ENCODE measurements at regions not wholly inside any gene's neighbourhood (a gene's known extent, or its start where the extent isn't known, plus 50 kb on each side); places are given as distances from the start of the nearest gene placed in this dataset.
"Not testable (repeated sequence)": the region's sequence is repeated elsewhere in the genome, so short reads cannot be mapped to it uniquely, and the experiment has no call there.

DNA sequence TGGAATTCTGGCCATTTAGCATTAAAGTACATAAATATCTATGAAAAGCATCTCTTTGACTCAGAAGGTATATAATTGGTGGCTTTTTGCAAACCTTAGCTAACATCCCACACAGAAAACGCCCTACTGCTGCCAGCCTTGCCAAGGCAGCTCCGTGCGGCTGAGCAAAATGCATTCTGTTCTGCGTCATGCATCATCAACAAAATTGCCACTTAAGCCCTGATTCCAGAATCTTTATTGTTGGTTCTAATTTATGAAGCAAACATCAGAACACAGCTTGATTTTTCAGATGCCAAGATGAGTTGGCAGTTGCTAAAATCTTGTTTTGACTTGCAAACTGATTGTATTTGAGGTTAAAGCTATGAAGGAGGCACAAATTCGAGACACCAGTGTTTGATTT is 314.9 kb upstream of the DEPDC1 start:
- H3K4me1 ChIP-seq = no peaks in the 10 kb centered on the region

DNA sequence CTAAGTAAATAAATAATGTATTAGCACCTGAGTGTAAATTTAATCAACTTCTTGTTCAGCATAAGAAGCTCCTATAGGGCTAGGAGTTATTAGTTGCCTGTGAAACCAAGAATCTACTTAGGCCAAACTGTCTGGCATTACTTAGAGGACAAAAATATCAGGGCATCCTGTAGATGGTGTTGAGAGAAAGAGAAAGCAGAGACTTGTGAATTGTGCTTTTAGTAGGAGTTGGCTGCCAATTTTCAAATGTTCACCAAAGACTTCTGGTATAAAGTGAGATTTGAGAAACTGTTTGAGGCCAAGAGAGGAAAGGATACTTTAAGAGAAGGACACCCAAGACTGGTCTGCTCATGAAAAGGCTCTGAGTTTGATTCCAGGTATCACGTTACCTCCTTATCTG is 315.5 kb upstream of the DEPDC1 start:
- no peaks in the 10 kb centered on the region for H3K9me3 ChIP-seq
- TF ChIP-seq POLR2A (IDR thresholded peaks at IDR 0.05) = no peak
- TF ChIP-seq, protein P1, sequence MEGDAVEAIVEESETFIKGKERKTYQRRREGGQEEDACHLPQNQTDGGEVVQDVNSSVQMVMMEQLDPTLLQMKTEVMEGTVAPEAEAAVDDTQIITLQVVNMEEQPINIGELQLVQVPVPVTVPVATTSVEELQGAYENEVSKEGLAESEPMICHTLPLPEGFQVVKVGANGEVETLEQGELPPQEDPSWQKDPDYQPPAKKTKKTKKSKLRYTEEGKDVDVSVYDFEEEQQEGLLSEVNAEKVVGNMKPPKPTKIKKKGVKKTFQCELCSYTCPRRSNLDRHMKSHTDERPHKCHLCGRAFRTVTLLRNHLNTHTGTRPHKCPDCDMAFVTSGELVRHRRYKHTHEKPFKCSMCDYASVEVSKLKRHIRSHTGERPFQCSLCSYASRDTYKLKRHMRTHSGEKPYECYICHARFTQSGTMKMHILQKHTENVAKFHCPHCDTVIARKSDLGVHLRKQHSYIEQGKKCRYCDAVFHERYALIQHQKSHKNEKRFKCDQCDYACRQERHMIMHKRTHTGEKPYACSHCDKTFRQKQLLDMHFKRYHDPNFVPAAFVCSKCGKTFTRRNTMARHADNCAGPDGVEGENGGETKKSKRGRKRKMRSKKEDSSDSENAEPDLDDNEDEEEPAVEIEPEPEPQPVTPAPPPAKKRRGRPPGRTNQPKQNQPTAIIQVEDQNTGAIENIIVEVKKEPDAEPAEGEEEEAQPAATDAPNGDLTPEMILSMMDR (IDR thresholded peaks at IDR 0.05) = no peak
- DNase-seq = no peak
- H3K27ac ChIP-seq = no peak overlapping the region
- no peaks in the 10 kb centered on the region for H3K4me1 ChIP-seq
- no peaks in the 10 kb centered on the region for H3K27me3 ChIP-seq
- H3K36me3 ChIP-seq = no peaks in the 10 kb centered on the region
- H3K4me3 ChIP-seq = no peak overlapping the region

More for the DNA sequence above, 314.9 kb upstream of the DEPDC1 start:
- Histone ChIP-seq H3K27ac (no peak overlapping the region), H3K27me3 (no peaks in the 10 kb centered on the region), H3K9me3 (no peaks in the 10 kb centered on the region), H3K4me3 (no peak overlapping the region), H3K36me3 (no peaks in the 10 kb centered on the region)
- DNase-seq = no peak
- TF ChIP-seq, protein P1 (IDR thresholded peaks at IDR 0.05) = no peak
- TF ChIP-seq POLR2A (IDR thresholded peaks at IDR 0.05) = no peak

DNA sequence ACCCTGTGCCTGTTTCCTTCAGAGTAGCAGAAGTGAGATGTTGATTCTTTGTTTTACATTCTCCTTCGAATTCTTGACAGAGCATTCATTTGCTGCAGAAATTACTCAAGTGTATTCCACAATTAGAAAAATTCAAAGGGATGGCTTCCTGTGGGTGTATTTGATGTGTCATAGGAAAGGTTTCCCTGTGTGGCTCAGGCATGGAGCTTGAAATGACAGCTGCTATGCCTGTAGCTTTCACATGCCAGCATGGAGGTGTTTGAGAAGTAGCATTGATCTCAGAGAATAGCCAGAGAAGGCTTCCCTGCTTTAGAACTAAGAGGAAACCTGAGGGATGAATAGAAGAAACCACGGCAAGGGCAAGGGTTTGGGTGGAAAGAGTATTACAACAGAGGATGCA is 317.2 kb upstream of the DEPDC1 start:
- no peak for DNase-seq
- H3K27ac ChIP-seq = no peak overlapping the region
- no peaks in the 10 kb centered on the region for H3K9me3 ChIP-seq
- no peak for TF ChIP-seq POLR2A (IDR thresholded peaks at IDR 0.05)
- TF ChIP-seq, protein P1 (IDR thresholded peaks at IDR 0.05) = no peak
- no peaks in the 10 kb centered on the region for H3K27me3 ChIP-seq
- H3K36me3 ChIP-seq = no peaks in the 10 kb centered on the region
- no peak overlapping the region for H3K4me3 ChIP-seq
- H3K4me1 ChIP-seq = no peaks in the 10 kb centered on the region

DNA sequence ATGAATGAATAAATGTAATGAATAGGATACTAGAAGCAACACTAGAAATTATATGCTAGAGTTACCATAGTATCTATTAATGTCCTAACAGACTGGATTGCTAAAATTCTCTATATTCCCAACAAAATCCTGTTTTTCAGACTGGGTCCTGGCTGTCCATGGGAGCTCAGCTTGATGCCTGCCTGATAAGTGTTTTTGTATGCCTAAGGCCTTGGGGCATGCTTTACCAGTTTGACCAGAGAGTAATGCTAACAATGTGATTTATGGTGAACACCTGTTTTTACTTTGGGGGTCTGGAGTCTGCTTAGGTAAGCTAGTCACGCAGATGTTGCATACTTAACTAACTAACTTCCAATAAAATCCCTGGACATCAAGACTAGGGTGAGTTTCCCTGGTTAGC is 318.8 kb upstream of the DEPDC1 start:
- no peak for DNase-seq
- Histone ChIP-seq H3K4me1 (no peaks in the 10 kb centered on the region), H3K4me3 (no peak overlapping the region), H3K27me3 (no peaks in the 10 kb centered on the region), H3K9me3 (no peaks in the 10 kb centered on the region), H3K27ac (no peak overlapping the region), H3K36me3 (no peaks in the 10 kb centered on the region)
- TF ChIP-seq, protein P1 (IDR thresholded peaks at IDR 0.05) = no peak
- no peak for TF ChIP-seq POLR2A (IDR thresholded peaks at IDR 0.05)

DNA sequence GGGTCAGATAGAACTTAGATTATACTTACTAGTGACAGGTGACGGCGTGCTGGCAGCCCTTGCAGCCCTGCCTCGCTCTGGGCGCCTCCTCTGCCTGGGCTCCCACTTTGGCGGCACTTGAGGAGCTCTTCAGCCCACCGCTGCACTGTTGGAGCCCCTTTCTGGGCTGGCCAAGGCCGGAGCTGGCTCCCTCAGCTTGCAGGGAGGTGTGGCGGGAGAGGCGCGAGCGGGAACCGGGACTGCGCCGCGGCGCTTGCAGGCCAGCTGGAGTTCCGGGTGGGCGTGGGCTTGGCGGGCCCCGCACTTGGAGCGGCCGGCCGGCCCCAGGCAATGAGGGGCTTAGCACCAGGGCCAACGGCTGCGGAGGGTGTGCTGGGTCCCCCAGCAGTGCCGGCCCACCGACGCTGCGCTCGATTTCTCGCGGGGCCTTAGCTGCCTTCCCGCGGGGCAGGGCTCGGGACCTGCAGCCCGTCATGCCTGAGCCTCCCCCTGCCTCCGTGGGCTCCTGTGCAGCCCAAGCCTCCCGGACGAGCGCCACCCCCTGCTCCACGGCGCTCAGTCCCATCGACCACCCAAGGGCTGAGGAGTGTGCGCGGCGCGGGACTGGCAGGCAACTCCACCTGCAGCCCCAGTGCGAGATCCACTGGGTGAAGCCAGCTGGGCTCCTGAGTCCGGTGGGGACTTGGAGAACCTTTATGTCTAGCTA is 320.8 kb upstream of the DEPDC1 start:
- not testable (repeated sequence) for H3K36me3 ChIP-seq, H3K4me3 ChIP-seq, H3K27me3 ChIP-seq, DNase-seq, H3K9me3 ChIP-seq, H3K4me1 ChIP-seq, H3K27ac ChIP-seq

DNA sequence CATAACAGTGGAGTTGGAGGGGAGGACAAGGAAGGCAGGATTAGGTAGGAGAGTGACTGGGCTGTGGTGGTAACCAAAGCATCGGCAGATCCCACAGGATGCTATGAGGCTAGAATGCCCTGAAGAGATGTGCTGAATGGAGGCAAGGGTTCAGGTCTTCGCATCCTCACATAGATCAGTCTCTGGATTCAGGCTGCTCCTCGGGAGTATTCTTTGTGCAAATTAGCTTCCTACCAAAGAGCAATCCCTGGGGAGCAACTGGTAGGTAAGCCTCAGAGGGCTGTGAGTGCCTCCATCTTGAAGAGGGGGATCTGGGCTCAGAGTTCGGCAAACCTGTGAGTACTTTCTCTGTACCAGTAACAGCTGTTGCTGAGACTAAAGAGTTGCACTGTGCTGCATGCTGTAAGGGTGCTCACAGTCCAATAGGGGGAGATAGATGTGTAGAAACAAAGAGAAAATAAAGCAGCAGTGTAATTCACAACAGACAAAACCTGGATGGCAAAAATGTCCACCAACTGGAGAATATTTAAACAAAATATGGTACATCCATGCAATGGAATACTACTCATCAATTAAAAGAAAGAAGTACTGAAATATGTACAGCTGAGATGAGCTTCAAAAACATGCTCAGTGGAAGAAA is 322.4 kb upstream of the DEPDC1 start:
- no peak overlapping the region for H3K4me3 ChIP-seq
- TF ChIP-seq POLR2A (IDR thresholded peaks at IDR 0.05) = no peak
- TF ChIP-seq, protein P1 (IDR thresholded peaks at IDR 0.05) = no peak
- no peaks in the 10 kb centered on the region for H3K4me1 ChIP-seq
- DNase-seq = no peak
- no peaks in the 10 kb centered on the region for H3K36me3 ChIP-seq
- no peaks in the 10 kb centered on the region for H3K27me3 ChIP-seq
- no peaks in the 10 kb centered on the region for H3K9me3 ChIP-seq
- H3K27ac ChIP-seq = no peak overlapping the region
